Endothelial cell of umbilical vein (primary cell): ENCODE measurements at regions not wholly inside any gene's neighbourhood (a gene's known extent, or its start where the extent isn't known, plus 50 kb on each side); places are given as distances from the start of the nearest gene placed in this dataset.
"Not testable (repeated sequence)": the region's sequence is repeated elsewhere in the genome, so short reads cannot be mapped to it uniquely, and the experiment has no call there.

ENCODE experiments used
- BruUV-seq: library from RNA; stranded (reverse); fragments of 400-500 nt; replicated peaks from 2 replicates; lab custom pipeline; 2021; lab: Mats Ljungman, UMichigan
- CTCF ChIA-PET: fragments of 300-600, 350-600 bp; sonication (Branson Sonifier 250); formaldehyde crosslinking; loops from one replicate; lab custom pipeline; 2021; ENCODE audit warnings: antibody characterized with exemption, inconsistent platforms; lab: Charles Lee
- POLR2A ChIA-PET: fragments of 300-600, 350-600 bp; sonication (Branson Sonifier 250); formaldehyde crosslinking; loops from one replicate; lab custom pipeline; 2021; ENCODE audit warnings: antibody characterized with exemption, inconsistent platforms; lab: Charles Lee
- DNase-seq: peaks from one replicate; pipeline ENCODE4 v3.0.0-alpha.2; 2011; ENCODE audit warnings: low read depth, low spot score
- FAIRE-seq: peaks from 2 replicates; lab custom pipeline; 2011; peaks lifted over from hg19 to GRCh38; lab: Jason Lieb, UNC
- H2AFZ ChIP-seq: 2 replicates; pipeline ENCODE4 v1.6.0; 2012; ENCODE audit warnings: low read depth, low read length, control low read depth, inconsistent platforms
- H3K27ac ChIP-seq: 2 replicates; pipeline ENCODE4 v1.5.1; 2011; ENCODE audit warnings: low read depth, mild to moderate bottlenecking, control low read depth, low read length, moderate library complexity; ENCODE audit not compliant: insufficient read depth
- H3K27me3 ChIP-seq, 2 experiments: 2 replicates each; pipeline versions ENCODE4 v1.6.0 to v1.6.1; 2011; ENCODE audit warnings: low read length in 2 of 2, mixed read lengths in 1 of 2; ENCODE audit not compliant: control insufficient read depth in 2 of 2, insufficient read depth in 2 of 2
- H3K36me3 ChIP-seq, 2 experiments: 2 replicates in 1 of 2; 3 replicates in 1 of 2; pipeline ENCODE4 v1.5.1; 2011; ENCODE audit warnings: low read length in 2 of 2, mild to moderate bottlenecking in 1 of 2, moderate library complexity in 1 of 2; ENCODE audit not compliant: control insufficient read depth in 2 of 2, insufficient read depth in 2 of 2; ENCODE audit errors: extremely low read depth in 1 of 2
- H3K4me1 ChIP-seq: 3 replicates; pipeline ENCODE4 v1.5.1; 2011; ENCODE audit warnings: mild to moderate bottlenecking, low read length; ENCODE audit not compliant: control insufficient read depth, insufficient read depth; ENCODE audit errors: extremely low read depth
- H3K4me2 ChIP-seq: 2 replicates; pipeline ENCODE4 v1.6.1; 2011; ENCODE audit warnings: low read length, control low read depth, mixed read lengths; ENCODE audit not compliant: insufficient read depth
- H3K4me3 ChIP-seq, 3 experiments: fragments of 200-600 bp in 1 of 3; sonication (generic), shearing (Covaris generic) in 1 of 3; replicated peaks in 1 of 3; 2 replicates each; pipeline ENCODE4 v1.5.1; 2011 to 2016; ENCODE audit warnings: control low read depth in 3 of 3, low read length in 3 of 3, mild to moderate bottlenecking in 2 of 3, inconsistent platforms in 1 of 3, low read depth in 1 of 3, moderate library complexity in 1 of 3; ENCODE audit not compliant: insufficient read depth in 1 of 3
- H3K79me2 ChIP-seq: 2 replicates; pipeline ENCODE4 v1.6.0; 2012; ENCODE audit warnings: low read length, inconsistent platforms; ENCODE audit not compliant: control insufficient read depth, insufficient read depth
- H3K9ac ChIP-seq: replicated peaks from 2 replicates; pipeline ENCODE3; 2011; ENCODE audit warnings: low read length, control low read depth; ENCODE audit not compliant: insufficient read depth; ENCODE audit errors: extremely low read depth
- H3K9me1 ChIP-seq: replicated peaks from 3 replicates; pipeline ENCODE4 v1.6.0; 2011; ENCODE audit warnings: mild to moderate bottlenecking, low read length; ENCODE audit not compliant: control insufficient read depth, insufficient read depth; ENCODE audit errors: extremely low read depth
- H3K9me3 ChIP-seq: replicated peaks from 2 replicates; pipeline ENCODE4 v1.5.1; 2012; ENCODE audit warnings: low read length, inconsistent platforms; ENCODE audit not compliant: control insufficient read depth, insufficient read depth
- H4K20me1 ChIP-seq: replicated peaks from 2 replicates; pipeline ENCODE3; 2011; ENCODE audit warnings: mild to moderate bottlenecking, low read length; ENCODE audit not compliant: control insufficient read depth, insufficient read depth; ENCODE audit errors: extremely low read depth
- EZH2 ChIP-seq: IDR thresholded peaks from 2 replicates; pipeline ENCODE4 v1.6.1; 2012; ENCODE audit warnings: borderline replicate concordance, low read depth, mild to moderate bottlenecking, moderate library complexity, low read length, inconsistent platforms; ENCODE audit not compliant: severe bottlenecking
- GATA2 ChIP-seq: IDR thresholded peaks from 2 replicates; pipeline ENCODE4 v1.7.0; 2011; ENCODE audit warnings: low read depth, mild to moderate bottlenecking, moderate library complexity, mixed read lengths, low read length; ENCODE audit not compliant: insufficient read length, insufficient read depth
- POLR2A ChIP-seq: IDR thresholded peaks from 2 replicates; pipeline ENCODE4 v1.6.1; 2012; ENCODE audit warnings: low read depth, mild to moderate bottlenecking, control low read depth, low read length
- POLR2AphosphoS5 ChIP-seq: IDR thresholded peaks from 2 replicates; pipeline ENCODE4 v1.6.1; 2012; ENCODE audit warnings: low read depth, mild to moderate bottlenecking, control low read depth, low read length, moderate library complexity; ENCODE audit not compliant: insufficient read depth
- dilution Hi-C: fragments of 300-500 bp; cut with MboI; formaldehyde crosslinking; loops from one replicate; pipeline ENCODE4 v1.15.0; 2019; ENCODE audit warnings: low sequenced_read_pairs; ENCODE audit not compliant: extremely low pct_ligation_motif_present
- intact Hi-C: fragments of 100-400 bp; cut with micrococcal nuclease; formaldehyde crosslinking; loops from one replicate; pipeline ENCODE4 v1.10.0; 2022

GRCh38 chr2:53490659-53491058 lies 276.9 kb upstream of the CHAC2 start:
- no peak for DNase-seq
- CTCF ChIA-PET: no interaction called here

DNA sequence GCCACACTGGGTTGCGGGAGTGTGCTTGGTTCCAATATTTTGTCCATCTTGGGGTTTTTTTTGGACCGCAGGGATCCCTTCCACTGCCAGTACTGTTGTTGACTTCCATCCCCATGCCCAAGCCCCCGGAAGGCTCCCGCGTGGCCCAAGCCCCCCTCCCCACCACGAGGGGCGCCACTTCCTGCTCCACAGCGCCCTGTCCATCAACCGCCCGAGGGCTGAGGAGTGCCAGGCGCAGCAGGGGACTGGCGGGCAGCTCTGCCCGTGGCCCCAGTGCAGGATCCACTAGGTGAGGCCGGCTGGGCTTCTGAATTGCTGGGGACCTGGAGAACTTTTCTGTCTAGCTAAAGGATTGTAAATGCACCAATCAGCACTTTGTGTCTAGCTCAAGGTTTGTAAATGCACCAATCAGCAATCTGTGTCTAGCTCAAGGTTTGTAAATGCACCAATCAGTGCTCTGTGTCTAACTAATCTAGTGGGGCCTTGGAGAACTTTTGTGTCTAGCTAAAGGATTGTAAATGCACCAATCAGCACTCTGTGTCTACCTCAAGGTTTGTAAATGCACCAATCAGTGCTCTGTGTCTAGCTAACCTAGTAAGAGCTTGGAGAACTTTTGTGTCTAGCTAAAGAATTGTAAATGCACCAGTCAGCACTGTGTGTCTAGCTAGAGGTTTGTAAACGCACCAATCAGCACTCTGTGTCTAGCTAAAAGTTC lies 281.3 kb upstream of the CHAC2 start:
- H3K4me2 ChIP-seq, dilution Hi-C loops, H2AFZ ChIP-seq, DNase-seq, POLR2A ChIA-PET, H3K4me3 ChIP-seq, BruUV-seq, H3K4me1 ChIP-seq, H3K9me3 ChIP-seq, FAIRE-seq, H3K9ac ChIP-seq, H3K79me2 ChIP-seq, CTCF ChIA-PET, H3K9me1 ChIP-seq, H3K36me3 ChIP-seq, intact Hi-C loops, H3K27ac ChIP-seq, H4K20me1 ChIP-seq, H3K27me3 ChIP-seq: not testable (repeated sequence)

More at GRCh38 chr2:53490659-53491058, 276.9 kb upstream of the CHAC2 start:
- dilution Hi-C loops: no loop called here
- Histone ChIP-seq H3K9me3 (no peaks in the 10 kb centered on the region), H3K27me3 (no peaks in the 10 kb centered on the region), H3K4me1 (no peaks in the 10 kb centered on the region), H3K4me3 (no peak overlapping the region), H3K36me3 (no peaks in the 10 kb centered on the region), H4K20me1 (no peaks in the 10 kb centered on the region), H2AFZ (no peak overlapping the region), H3K27ac (no peak overlapping the region), H3K4me2 (no peak overlapping the region), H3K79me2 (no peaks in the 10 kb centered on the region), H3K9ac (no peak overlapping the region), H3K9me1 (no peaks in the 10 kb centered on the region)
- intact Hi-C loops: no loop called here
- TF ChIP-seq POLR2A: no peak
- no peak for TF ChIP-seq GATA2
- TF ChIP-seq POLR2AphosphoS5: no peak
- no peak for TF ChIP-seq EZH2
- FAIRE-seq: no peak
- no TSS peak for BruUV-seq
- POLR2A ChIA-PET: no interaction called here
